ENCODE measurements at regions not wholly inside any gene's neighbourhood (a gene's known extent, or its start where the extent isn't known, plus 50 kb on each side); places are given as distances from the start of the nearest gene placed in this dataset.
"Not testable (repeated sequence)": the region's sequence is repeated elsewhere in the genome, so short reads cannot be mapped to it uniquely, and the experiment has no call there.

GRCh38 chr4:49570248-49570647, 584.2 kb downstream of the CWH43 start:
- TF ChIP-seq CTCF, POLR2A (IDR thresholded peaks at IDR 0.05): not testable (repeated sequence)
